Fibroblast of lung (primary cell): ENCODE measurements at regions not wholly inside any gene's neighbourhood (a gene's known extent, or its start where the extent isn't known, plus 50 kb on each side); places are given as distances from the start of the nearest gene placed in this dataset.

Experiments used
- EZH2 ChIP-seq: IDR thresholded peaks from 2 replicates; pipeline ENCODE4 v1.5.1; 2012; ENCODE audit warnings: low read length, control low read depth, mild to moderate bottlenecking; ENCODE audit errors: missing control alignments
- TF ChIP-seq, protein P1 (sequence below), 2 donors: IDR thresholded peaks in 1 of 2; conservative IDR thresholded peaks in 1 of 2; 1 replicate in 1 of 2; 2 replicates in 1 of 2; pipeline ENCODE4 v1.5.1; 2011 to 2012; ENCODE audit warnings: low read length in 2 of 2, control low read depth in 1 of 2, inconsistent platforms in 1 of 2, low read depth in 1 of 2, mild to moderate bottlenecking in 1 of 2

DNA sequence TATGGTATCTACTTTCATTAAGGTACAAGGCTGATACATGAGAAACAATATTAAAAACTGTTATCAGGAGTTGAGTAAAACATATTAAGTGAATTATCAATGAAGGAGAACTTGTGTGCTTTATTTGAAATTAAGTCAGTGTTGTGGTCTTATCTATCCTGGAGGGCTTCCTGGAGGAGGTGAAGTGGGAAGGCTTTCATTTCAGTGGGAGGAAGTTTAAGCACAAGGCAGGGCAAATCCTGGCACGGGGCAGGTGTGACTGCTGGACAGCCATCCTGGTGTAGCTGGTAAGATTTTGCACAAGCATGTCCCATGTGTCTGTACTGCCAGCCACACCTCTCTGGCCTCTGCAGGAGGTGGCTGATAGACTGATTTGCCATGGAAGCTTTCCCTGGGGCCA, 159.7 kb upstream of the SKOR2 start:
- TF ChIP-seq, protein P1, sequence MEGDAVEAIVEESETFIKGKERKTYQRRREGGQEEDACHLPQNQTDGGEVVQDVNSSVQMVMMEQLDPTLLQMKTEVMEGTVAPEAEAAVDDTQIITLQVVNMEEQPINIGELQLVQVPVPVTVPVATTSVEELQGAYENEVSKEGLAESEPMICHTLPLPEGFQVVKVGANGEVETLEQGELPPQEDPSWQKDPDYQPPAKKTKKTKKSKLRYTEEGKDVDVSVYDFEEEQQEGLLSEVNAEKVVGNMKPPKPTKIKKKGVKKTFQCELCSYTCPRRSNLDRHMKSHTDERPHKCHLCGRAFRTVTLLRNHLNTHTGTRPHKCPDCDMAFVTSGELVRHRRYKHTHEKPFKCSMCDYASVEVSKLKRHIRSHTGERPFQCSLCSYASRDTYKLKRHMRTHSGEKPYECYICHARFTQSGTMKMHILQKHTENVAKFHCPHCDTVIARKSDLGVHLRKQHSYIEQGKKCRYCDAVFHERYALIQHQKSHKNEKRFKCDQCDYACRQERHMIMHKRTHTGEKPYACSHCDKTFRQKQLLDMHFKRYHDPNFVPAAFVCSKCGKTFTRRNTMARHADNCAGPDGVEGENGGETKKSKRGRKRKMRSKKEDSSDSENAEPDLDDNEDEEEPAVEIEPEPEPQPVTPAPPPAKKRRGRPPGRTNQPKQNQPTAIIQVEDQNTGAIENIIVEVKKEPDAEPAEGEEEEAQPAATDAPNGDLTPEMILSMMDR (conservative IDR thresholded peaks at IDR 0.05 in 1 of 2, IDR thresholded peaks at IDR 0.05 in 1 of 2; ENCODE audit: low read depth in 1 of 2, low read length in 2 of 2), result no peak
- no peak for TF ChIP-seq EZH2
